Testis (tissue), 2 donors: ENCODE measurements at regions not wholly inside any gene's neighbourhood (a gene's known extent, or its start where the extent isn't known, plus 50 kb on each side); places are given as distances from the start of the nearest gene placed in this dataset.

ENCODE experiments used
- POLR2A ChIP-seq: fragments of 450-650 bp; IDR thresholded peaks from one replicate; pipeline ENCODE4 v1.6.1; 2017; ENCODE audit warnings: antibody characterized with exemption, mild to moderate bottlenecking, moderate library complexity
- TF ChIP-seq, protein P1 (sequence below), 3 experiments: fragments of 450-650 bp in 2 of 3; fragments of 200-600 bp in 1 of 3; sonication (generic) in 1 of 3; IDR thresholded peaks; one replicate each; pipeline ENCODE4 v1.5.1; 2016 to 2019; ENCODE audit warnings: antibody characterized with exemption in 3 of 3, mild to moderate bottlenecking in 2 of 3, moderate library complexity in 1 of 3

DNA sequence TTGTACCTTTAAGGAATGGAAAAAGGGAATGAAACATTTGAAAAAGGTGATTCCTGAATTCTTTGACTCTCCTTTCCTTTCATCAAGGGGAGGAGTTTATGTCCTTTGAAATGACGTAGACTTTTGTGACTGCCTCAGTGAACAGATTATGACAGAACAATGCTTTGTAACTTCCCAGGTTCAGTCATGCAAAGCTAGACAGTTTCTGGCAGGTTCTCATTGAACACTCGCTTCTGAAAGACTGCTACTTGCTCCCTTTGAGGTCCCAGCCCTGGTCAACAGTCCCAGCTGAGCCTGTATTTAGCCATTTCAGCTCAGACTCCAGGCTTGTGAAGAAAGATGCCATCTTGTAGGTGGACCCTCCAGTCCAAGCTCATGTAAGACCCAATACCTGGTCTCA is 1178.9 kb downstream of the BCL11B start:
- TF ChIP-seq, protein P1, sequence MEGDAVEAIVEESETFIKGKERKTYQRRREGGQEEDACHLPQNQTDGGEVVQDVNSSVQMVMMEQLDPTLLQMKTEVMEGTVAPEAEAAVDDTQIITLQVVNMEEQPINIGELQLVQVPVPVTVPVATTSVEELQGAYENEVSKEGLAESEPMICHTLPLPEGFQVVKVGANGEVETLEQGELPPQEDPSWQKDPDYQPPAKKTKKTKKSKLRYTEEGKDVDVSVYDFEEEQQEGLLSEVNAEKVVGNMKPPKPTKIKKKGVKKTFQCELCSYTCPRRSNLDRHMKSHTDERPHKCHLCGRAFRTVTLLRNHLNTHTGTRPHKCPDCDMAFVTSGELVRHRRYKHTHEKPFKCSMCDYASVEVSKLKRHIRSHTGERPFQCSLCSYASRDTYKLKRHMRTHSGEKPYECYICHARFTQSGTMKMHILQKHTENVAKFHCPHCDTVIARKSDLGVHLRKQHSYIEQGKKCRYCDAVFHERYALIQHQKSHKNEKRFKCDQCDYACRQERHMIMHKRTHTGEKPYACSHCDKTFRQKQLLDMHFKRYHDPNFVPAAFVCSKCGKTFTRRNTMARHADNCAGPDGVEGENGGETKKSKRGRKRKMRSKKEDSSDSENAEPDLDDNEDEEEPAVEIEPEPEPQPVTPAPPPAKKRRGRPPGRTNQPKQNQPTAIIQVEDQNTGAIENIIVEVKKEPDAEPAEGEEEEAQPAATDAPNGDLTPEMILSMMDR (IDR thresholded peaks at IDR 0.05), result no peak
- TF ChIP-seq POLR2A, result no peak
